ENCODE measurements at regions not wholly inside any gene's neighbourhood (a gene's known extent, or its start where the extent isn't known, plus 50 kb on each side); places are given as distances from the start of the nearest gene placed in this dataset.
A peak's percentile ranks its signal among the peaks of the same experiment; 100 is the strongest.
"Not testable (repeated sequence)": the region's sequence is repeated elsewhere in the genome, so short reads cannot be mapped to it uniquely, and the experiment has no call there.

GRCh38 chr7:119256001-119256400, 1017.0 kb upstream of the KCND2 start:
- no peak for DNase-seq (ENCODE audit: low read depth)
- H3K4me3 ChIP-seq (ENCODE audit: low read length): no peak overlapping the region
- TF ChIP-seq CTCF (conservative IDR thresholded peaks at IDR 0.05; ENCODE audit: low read depth, low read length): no peak

- no peak overlapping the region for H3K4me3 ChIP-seq (ENCODE audit: low read length)
- no peak for TF ChIP-seq CTCF (conservative IDR thresholded peaks at IDR 0.05; ENCODE audit: low read depth, low read length)
- DNase-seq (ENCODE audit: low read depth): no peak
These were observed 1016.4 kb upstream of the KCND2 start for GRCh38 chr7:119256446-119257131.

- H3K4me3 ChIP-seq (ENCODE audit: low read length); DNase-seq (ENCODE audit: low read depth): not testable (repeated sequence)
These were observed 1006.2 kb upstream of the KCND2 start for GRCh38 chr7:119266790-119267189.

- peak; percentile 95 for TF ChIP-seq CTCF (conservative IDR thresholded peaks at IDR 0.05; ENCODE audit: low read depth, low read length)
- no peak overlapping the region for H3K4me3 ChIP-seq (ENCODE audit: low read length)
- DNase-seq (ENCODE audit: low read depth): peak; percentile 30
These were observed 1002.9 kb upstream of the KCND2 start for GRCh38 chr7:119270045-119270464.

GRCh38 chr7:119270644-119271043, 1002.3 kb upstream of the KCND2 start:
- no peak overlapping the region for H3K4me3 ChIP-seq (ENCODE audit: low read length)
- no peak for TF ChIP-seq CTCF (conservative IDR thresholded peaks at IDR 0.05; ENCODE audit: low read depth, low read length)
- no peak for DNase-seq (ENCODE audit: low read depth)

- no peak for TF ChIP-seq CTCF (conservative IDR thresholded peaks at IDR 0.05; ENCODE audit: low read depth, low read length)
- DNase-seq (ENCODE audit: low read depth): no peak
- H3K4me3 ChIP-seq (ENCODE audit: low read length): no peak overlapping the region
These were observed 1001.7 kb upstream of the KCND2 start for GRCh38 chr7:119271147-119271779.

GRCh38 chr7:119281181-119281846, 991.7 kb upstream of the KCND2 start:
- DNase-seq (ENCODE audit: low read depth): no peak
- no peak overlapping the region for H3K4me3 ChIP-seq (ENCODE audit: low read length)
- TF ChIP-seq CTCF (conservative IDR thresholded peaks at IDR 0.05; ENCODE audit: low read depth, low read length): no peak

All from retinal pigment epithelial cell (primary cell).